Lower leg skin (tissue), 3 donors: ENCODE measurements at regions not wholly inside any gene's neighbourhood (a gene's known extent, or its start where the extent isn't known, plus 50 kb on each side); places are given as distances from the start of the nearest gene placed in this dataset.

Source experiments
- POLR2A ChIP-seq, 2 donors: fragments of 450-650 bp; IDR thresholded peaks; one replicate each; pipeline ENCODE4 v1.6.1; 2016 to 2017; ENCODE audit warnings: antibody characterized with exemption in 2 of 2, mild to moderate bottlenecking in 1 of 2, moderate library complexity in 1 of 2
- TF ChIP-seq, protein P1 (sequence below), 3 donors: fragments of 450-650 bp; IDR thresholded peaks; one replicate each; pipeline ENCODE4 v1.5.1; 2016; ENCODE audit warnings: antibody characterized with exemption in 3 of 3, mild to moderate bottlenecking in 3 of 3, moderate library complexity in 2 of 3

GRCh38 chr10:62996925-62997324 is 136.2 kb upstream of the NRBF2 start:
- TF ChIP-seq, protein P1, sequence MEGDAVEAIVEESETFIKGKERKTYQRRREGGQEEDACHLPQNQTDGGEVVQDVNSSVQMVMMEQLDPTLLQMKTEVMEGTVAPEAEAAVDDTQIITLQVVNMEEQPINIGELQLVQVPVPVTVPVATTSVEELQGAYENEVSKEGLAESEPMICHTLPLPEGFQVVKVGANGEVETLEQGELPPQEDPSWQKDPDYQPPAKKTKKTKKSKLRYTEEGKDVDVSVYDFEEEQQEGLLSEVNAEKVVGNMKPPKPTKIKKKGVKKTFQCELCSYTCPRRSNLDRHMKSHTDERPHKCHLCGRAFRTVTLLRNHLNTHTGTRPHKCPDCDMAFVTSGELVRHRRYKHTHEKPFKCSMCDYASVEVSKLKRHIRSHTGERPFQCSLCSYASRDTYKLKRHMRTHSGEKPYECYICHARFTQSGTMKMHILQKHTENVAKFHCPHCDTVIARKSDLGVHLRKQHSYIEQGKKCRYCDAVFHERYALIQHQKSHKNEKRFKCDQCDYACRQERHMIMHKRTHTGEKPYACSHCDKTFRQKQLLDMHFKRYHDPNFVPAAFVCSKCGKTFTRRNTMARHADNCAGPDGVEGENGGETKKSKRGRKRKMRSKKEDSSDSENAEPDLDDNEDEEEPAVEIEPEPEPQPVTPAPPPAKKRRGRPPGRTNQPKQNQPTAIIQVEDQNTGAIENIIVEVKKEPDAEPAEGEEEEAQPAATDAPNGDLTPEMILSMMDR (IDR thresholded peaks at IDR 0.05) = no peak
- TF ChIP-seq POLR2A (IDR thresholded peaks at IDR 0.05) = no peak
